Embryonic facial prominence (tissue), 1 donor: ENCODE measurements at regions not wholly inside any gene's neighbourhood (a gene's known extent, or its start where the extent isn't known, plus 50 kb on each side); places are given as distances from the start of the nearest gene placed in this dataset.
"Not testable (repeated sequence)": the region's sequence is repeated elsewhere in the genome, so short reads cannot be mapped to it uniquely, and the experiment has no call there.

ENCODE experiments used
- DNase-seq: peaks from one replicate; pipeline ENCODE4 v3.0.0-alpha.2; 2016; ENCODE audit errors: extremely low spot score

DNA sequence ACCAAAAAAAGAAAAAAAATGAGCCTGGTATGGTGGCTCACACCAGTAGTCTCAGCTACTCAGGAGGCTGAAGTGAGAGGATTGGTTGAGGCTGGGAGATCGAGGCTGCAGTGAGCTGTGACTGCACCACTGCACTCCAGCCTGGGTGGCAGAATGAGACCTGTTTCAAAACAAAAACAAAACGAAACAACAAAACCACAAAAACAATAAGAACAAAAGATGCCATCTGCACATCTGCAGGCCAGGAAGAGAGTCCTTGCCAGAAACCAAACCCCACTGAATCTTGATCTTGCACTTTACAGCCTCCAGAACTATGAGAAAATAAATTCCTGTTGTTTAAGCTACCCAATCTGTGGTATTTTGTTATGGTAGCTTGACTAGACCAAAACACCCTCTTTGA lies 207.7 kb downstream of the YTHDC2 start:
- no peak for DNase-seq

DNA sequence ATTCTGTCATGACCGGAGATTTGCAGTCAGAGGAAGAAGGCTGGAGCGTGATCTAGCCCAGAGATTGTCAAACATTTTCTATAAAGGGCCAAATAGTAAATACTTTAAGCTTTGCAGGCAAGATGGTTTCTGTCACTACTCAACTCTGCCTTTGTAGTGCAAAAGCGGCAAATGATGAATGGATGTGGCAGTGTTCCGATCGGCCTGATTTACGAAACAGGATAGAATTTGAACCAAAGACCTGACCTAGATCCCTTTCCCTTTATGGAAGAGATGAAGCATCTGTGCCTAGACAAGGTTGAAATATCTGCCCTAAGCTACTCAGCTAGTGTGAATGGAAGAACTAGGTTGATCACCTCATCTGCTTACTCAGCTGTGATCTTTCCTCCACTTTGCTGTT lies 209.5 kb downstream of the YTHDC2 start:
- no peak for DNase-seq

DNA sequence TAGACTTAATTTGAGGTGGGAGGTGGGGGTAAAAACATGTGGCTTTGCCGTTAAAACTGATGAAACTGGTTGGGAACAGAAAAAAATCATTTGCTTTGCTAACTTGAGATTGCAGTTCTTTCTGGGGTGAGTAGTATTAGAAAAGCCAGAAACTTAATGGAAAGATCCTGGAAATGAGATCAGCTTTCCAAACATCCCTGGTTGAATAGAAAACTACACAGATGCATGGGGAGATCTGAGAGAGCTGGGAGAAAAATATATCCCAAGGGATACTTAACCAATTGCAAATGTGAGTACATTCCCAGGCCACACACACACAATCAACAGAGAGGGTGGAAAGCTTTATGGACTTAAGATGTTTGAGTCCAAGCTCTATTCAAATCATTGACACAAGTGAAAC lies 222.3 kb downstream of the YTHDC2 start:
- DNase-seq: no peak

DNA sequence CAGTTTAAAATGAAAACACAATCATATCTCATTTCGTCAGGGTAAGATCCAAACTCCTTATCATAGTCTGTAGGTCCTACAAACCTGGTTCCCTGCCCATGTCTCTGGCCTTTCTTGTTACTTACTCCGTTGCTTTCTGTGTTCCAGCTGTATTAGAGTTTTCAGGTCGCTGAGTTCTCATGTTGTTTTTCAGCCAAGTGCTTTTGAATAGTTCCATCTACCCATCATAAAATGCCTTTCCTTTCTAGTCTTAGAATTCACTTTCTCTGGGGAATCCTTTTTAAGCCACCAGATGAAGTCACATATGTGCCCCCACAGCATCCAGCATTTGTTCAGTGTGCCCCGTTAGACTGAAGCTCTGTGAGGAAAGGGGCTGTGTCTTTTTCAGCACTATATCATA lies 228.7 kb downstream of the YTHDC2 start:
- DNase-seq: no peak

DNA sequence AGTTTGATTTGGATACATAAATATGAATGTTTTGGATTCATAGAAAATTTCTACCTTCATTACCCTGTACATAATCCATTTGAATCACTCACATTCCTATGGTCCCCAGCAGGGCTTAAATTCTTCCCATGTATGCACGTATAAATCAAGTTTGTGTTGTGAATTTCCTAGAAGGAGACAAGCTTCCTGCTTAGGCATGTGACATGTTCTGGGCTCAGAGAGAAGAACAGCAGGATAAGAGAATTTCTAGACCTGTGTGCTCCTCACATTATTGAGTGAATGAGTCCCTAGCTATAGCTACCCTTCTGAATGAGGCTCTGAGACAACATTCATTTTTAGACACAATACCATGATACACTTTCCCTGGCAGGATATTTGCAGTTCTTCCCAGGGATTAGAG lies 229.1 kb downstream of the YTHDC2 start:
- DNase-seq: no peak

DNA sequence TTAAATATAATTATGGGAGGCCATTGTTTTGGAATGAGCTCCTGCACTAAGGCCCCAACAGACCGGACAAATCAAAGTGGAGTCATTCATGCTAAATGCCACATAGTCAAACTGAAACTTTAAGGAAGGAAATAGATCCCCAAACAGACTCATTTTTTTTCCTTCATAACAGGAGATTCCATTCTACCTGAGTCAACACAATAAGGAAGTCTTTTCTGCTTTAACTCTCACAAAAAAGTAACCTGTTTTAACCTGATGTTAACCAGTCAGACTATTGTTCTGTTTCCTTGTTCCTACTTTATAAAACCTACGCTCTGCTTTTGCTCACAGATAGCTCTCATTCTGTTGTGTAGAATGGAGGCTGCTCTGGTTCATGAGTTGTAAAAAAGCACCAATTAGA lies 234.9 kb downstream of the YTHDC2 start:
- no peak for DNase-seq

DNA sequence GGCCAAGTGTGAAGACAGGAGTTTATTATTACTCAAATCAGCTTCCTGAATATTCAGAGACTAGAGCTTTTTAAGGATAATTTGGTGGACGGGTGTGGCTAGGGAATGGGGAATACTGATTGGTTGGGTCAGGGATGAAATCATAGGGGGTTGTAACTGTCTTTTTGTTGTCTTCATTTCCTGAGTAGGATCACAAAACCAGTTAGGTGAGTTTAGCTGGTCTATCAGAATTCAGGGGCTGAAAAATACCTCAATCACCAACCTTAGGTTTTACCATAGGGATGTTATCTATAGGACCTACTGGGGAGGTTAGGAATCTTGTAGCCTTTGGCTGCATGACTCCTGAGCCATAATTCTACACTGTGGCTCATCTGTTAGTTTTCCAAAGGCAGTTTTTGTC lies 235.8 kb downstream of the YTHDC2 start:
- DNase-seq: no peak

DNA sequence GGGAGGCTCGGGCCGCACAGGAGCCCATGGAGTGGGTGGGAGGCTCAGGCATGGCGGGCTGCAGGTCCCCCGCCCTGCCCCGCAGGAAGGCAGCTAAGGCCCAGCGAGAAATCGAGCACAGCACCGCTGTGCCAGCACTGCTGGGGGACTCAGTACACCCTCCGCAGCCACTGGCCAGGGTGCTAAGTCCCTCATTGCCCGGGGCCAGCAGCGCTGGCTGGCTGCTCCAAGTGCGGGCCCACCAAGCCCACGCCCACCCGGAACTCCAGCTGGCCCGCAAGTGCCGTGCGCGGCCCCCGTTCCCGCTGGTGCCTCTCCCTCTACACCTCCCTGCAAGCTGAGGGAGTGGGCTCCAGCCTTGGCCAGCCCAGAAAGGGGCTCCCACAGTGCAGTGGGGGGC lies 239.7 kb downstream of the YTHDC2 start:
- DNase-seq: not testable (repeated sequence)

DNA sequence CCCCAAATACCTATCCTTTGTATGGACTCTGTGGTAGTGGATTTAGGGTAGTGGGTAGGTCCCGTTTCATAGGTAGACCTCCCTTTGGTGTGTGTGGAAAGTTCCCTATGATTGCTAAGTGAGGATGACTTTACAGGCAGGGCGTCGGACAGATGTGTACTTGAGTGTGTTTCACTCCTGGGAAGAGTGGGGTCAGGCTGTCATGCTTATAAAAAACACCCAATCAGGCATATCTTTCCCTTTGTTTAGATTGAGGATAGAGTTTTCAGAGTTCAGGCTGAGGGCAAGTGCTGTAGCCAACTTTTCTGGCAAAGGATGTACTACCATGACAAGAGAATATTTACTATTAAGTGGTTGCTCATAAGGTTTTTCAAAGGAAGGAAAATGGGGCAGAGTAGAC lies 242.0 kb downstream of the YTHDC2 start:
- DNase-seq: no peak

DNA sequence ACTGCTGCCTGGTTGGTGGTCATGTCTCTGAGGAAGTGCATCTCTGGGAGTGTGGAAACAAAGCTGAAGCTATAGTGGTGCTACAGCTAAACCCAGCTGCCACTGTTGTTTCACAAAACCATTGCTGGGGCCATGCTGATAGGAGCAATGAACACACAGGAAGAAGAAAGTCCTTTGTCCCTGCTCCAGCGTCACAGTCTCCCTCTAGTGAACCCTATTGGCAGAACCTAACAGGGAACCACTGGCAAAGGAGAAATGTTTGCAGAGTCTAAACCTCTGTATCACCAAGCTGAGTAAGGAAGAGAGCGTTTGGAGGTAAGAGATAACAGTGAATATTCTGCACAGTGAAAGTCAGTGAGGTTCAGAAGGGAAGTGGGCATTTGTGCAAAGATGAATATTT lies 244.0 kb downstream of the YTHDC2 start:
- no peak for DNase-seq

DNA sequence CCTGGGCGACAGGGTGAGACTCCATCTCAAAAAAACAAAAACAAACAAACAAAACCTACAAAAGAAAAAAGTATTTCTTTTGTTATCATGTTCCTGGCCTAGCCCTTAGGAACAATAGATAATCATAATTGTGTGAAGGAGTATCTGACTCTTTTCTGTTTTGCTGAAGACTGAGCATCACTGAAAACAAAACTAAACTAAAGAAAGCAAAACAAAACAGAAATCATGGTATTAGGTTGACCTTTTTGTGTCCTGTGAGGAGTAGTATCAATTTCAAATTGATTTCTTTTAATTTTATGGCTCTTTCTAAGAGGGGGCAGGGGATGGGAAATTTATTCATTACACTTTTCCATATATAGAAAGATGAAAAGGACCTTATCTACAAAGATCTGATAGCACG lies 246.0 kb downstream of the YTHDC2 start:
- DNase-seq: no peak

DNA sequence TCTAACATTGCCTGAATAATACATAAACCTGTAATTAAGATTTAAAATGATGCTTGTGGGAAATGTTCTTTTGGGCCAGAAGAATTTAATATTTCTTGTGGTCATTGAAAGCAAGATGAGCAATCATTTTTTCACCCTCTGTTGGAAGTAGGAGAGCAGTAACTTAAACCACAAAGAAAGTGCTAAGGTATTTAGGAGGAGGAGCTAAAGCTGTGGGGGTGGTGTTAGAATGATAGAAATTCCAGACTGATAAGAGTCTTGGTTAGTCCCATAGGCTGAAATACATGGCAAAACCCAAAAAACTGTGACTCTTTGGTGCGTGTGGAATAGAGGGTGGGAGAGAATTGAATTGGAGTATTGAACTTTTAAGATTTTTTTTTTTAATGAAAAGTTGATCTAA lies 247.0 kb downstream of the YTHDC2 start:
- DNase-seq: no peak

DNA sequence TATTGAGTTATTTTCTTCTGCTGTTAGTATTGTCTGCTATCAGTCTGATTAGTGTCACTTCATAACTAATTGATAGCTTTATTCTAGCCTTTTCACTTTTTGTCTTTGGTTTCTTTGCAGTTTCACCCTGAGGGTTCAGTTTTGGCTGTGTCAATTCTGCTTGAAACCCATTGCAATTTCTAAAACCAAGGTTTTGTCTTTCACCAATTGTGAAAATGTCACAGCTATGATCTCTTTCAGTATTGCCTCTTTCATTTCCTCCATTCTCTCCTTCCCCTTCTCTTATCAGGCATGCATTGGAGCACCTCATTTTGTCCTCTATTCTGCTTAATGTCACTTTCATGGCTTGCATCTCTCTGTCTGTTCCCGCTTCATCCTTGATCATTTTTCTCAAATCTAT lies 248.1 kb downstream of the YTHDC2 start:
- DNase-seq: no peak

DNA sequence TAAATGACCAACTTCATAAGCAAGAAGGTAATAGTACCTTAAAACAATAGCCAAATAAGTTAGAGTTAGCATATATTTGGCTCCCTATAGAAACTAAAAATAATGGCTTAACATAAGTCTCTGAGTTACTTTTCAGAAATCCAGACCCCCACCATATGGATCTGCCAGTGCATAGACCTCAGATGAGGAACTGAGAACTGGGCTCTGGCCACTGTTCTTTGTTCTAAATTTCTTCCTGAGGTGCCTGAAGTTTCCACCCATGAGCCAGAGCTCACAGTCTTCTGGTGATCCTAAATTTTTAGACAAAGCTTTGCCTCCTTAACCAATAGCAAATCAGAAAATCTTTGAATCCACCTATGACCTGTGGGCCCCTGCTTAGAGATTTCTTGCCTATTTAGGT lies 250.9 kb downstream of the YTHDC2 start:
- no peak for DNase-seq

DNA sequence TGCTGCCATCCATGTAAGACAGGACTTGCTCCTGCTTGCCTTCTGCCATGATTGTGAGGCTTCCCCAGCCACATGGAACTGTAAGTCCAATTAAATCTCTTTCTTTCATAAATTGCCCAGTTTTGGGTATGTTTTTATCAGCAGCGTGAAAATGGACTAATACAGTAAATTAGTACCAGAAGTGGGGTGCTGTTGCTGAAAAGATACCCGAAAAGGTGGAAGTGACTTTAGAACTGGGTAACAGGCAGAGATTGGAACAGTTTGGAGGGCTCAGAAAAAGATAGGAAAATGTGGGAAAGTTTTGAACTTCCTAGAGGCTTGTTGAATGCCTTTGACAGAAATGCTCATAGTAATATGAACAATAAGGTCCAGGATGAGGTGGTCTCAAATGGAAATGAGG lies 253.3 kb downstream of the YTHDC2 start:
- DNase-seq: not testable (repeated sequence)

DNA sequence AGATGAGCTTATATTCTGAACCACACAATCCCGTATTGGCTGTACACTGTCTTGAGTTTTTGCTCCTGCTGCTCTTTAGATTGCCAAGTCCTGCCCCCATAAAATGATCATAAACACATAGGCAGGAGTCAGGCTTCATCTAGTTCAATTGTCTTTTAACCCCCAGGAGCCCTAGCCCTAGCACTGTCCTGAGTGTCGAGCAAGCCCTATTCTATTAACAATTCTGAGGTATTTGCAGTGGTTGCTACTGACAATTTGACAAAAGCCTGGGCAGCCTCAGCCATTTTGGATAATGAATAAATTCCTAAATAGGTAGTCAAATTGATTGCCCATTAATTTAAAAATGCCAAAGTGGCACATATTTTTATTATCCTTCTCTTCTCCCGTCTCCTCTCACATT lies 257.2 kb downstream of the YTHDC2 start:
- no peak for DNase-seq

DNA sequence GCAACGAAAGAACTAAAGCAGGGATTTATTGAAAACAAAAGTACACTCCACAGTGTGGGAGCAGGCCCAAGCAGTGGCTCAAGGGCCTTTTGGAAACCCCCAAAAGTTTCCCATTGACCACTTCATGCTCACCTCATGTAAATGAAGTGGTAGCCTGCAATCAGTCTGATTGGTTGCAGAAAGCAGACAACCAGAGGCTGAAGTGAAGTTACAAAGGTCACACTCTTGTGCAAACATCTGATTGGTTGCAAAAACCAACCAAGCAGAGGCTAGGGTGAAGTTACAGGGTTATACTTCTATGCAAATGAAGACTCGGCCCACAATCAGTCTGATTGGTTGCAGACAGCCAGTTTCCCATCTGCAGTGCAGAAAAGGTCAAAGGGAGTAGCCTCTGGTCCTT lies 258.0 kb downstream of the YTHDC2 start:
- no peak for DNase-seq

DNA sequence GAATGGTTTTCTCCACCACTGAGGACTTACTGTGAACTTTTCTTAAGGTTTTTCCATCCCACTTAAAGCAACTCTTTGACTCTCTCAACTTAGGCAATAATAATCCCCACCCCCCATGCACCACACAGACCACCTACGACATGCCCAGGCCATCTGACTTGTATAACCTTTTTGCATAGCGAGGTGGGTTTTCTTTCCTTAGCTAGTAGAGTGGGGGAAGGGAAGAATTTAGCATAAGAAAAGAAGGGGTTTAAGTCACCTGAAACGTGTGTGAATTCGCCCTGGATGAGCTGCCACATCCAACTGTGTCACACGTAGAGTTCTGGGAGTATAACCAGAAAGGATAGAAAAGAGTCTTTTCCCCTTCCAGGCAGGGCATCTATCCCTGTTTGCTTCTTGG lies 262.7 kb downstream of the YTHDC2 start:
- no peak for DNase-seq

DNA sequence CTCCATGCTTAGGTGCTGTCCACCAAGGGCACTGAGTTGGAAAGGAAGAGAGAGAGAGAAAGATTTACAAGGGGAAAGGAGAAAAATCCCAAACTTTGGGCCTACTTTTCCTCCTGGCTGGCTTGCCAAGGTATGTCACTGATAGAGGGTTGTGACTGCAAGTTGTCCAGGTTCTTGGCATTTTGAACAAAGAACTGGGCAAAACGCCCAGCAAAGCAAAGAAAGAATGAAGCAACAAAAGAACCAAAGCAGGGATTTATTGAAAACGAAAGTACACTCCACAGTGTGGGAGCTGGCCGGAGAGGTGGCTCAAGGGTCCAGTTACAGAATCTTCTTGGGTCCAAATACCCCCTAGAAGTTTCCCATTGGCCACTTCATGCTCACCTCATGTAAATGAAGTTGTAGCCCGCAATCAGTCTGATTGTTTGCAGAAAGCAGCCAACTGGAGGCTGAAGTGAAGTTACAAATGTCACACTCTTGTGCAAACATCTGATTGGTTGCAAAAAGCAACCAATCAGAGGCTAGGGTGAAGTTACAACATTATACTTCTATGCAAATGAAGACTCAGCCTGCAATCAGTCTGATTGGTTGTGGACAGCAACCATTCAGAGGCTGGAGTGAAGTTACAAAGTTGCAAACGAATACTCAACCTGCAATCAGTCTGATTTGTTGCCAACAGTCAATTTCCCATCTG lies 263.5 kb downstream of the YTHDC2 start:
- no peak for DNase-seq

DNA sequence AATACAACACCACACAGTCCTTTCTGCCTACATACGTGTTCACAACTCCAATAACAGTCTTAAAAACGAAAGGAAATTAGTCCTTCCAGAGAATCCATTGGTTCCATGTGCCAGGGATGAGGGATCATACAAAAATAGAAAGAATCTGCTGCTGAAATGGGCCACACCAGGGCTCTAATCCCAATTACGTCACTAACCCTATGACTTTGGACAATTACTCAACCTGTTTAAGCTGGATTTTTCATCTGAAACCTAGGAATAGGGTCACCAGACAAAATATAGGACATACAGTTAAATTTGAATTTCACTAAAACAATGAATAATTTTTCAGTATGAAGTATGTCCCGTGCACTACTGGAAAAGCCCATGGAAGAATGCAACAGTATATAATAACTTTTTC lies 264.7 kb downstream of the YTHDC2 start:
- no peak for DNase-seq

DNA sequence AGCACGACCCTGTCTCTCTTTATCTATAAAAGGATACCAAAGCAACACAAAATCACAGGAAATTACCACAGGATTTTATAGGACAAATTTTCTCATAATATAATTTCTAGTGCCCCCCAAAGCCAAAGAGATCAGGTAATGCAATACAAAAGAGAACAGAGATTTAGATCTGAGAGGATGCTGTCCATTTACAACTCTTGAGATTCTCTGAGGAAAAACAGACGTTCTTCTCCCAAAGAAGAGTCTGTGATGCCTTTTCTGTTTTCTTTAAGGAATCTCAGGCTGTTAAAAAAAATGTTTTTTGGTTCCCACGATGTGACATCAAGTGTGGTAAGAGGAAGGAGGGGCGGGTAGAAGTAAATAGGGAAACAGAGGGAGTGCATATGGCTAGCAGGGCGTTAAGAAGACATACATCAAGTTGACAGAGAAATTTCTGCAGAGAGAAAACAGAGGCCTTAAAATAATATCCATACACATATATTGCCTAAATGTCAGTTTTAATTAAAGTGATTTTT lies 274.7 kb downstream of the YTHDC2 start:
- no peak for DNase-seq

DNA sequence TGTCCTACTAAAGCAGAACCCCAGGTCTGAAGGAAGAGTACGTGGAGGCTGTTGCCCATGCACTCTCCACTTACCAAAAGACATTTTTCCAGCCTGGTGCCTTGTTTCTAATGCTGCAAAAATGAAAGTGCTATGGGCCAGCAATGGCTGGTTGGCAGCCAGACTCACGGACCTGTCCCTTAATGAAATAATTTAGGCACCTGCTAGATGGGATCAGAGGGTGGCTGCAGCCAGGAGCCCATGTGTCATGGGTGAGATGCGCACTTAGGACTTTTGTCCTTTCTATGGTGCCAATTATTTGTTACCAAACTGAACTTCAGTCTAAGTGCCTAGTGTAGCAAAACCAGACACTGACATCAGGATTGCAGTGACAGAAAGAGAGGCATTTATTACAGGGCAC lies 276.3 kb downstream of the YTHDC2 start:
- DNase-seq: no peak

DNA sequence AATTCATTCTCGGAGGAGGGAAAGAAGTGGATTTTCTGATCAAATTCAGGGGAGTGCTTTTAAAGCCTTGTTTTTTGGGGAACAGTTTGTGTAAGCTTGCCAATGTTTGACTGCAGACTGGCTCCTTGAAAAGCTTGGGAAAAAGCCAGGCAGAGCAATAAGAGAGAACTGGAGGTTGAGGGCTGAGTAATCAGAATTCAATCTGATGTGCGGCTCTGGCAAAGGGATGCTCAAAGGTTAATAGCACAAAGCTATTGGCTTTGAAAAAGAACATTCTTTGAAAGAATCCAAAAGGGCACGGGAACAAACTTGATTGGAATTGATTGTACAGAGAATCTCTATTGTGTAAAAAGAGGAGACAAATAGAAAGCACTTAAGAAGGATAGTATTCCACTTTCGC lies 279.3 kb downstream of the YTHDC2 start:
- no peak for DNase-seq

DNA sequence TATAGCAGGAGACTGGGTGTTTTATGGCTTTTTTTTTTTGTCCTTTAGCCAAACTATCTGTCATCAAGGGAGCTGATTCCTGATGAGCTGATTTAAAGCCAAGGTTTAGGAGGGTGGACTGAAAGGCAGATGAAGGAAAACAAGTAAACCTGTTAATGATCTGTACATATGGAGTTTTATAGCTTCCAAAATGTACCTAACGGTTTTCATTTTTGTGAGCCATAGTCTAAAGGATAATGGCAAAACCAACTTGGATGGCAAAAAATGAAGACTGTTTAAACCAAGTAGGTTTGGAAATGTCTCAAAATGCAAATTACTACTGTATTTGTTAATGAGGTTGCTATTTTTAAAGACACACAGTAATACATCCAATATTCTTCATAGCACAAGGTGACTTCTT lies 281.5 kb downstream of the YTHDC2 start:
- DNase-seq: no peak
